GM21576 (cell line): ENCODE measurements at regions not wholly inside any gene's neighbourhood (a gene's known extent, or its start where the extent isn't known, plus 50 kb on each side); places are given as distances from the start of the nearest gene placed in this dataset.

ENCODE experiments used
- ATAC-seq: cut with Tn5 transposase; IDR thresholded peaks from one replicate; pipeline ENCODE4 v1.9.1; 2021; ENCODE audit warnings: mild to moderate bottlenecking, moderate library complexity; ENCODE audit not compliant: unreplicated experiment

GRCh38 chr12:84294246-84294645 is 618.4 kb downstream of the SLC6A15 start:
- no peak for ATAC-seq

GRCh38 chr12:84290168-84290567 is 622.4 kb downstream of the SLC6A15 start:
- ATAC-seq = no peak

- no peak for ATAC-seq
Observed at GRCh38 chr12:84277986-84278385, 634.6 kb downstream of the SLC6A15 start.

GRCh38 chr12:84276215-84276614 is 636.4 kb downstream of the SLC6A15 start:
- no peak for ATAC-seq

GRCh38 chr12:84272324-84272723 is 640.3 kb downstream of the SLC6A15 start:
- ATAC-seq = no peak

- no peak for ATAC-seq
Observed at GRCh38 chr12:84270470-84271140, 642.0 kb downstream of the SLC6A15 start.

GRCh38 chr12:84247931-84248330 is 664.7 kb downstream of the SLC6A15 start:
- ATAC-seq = no peak

GRCh38 chr12:84243686-84244085 is 668.9 kb downstream of the SLC6A15 start:
- ATAC-seq = no peak

GRCh38 chr12:84222841-84223240 is 689.8 kb downstream of the SLC6A15 start:
- ATAC-seq = no peak

GRCh38 chr12:84218406-84218805 is 694.2 kb downstream of the SLC6A15 start:
- no peak for ATAC-seq

GRCh38 chr12:84201976-84202375 is 710.6 kb downstream of the SLC6A15 start:
- ATAC-seq = no peak

- no peak for ATAC-seq
Observed at GRCh38 chr12:84198294-84198946, 714.2 kb downstream of the SLC6A15 start.

- no peak for ATAC-seq
Observed at GRCh38 chr12:84191779-84192178, 720.8 kb downstream of the SLC6A15 start.

- no peak for ATAC-seq
Observed at GRCh38 chr12:84186433-84186832, 726.2 kb downstream of the SLC6A15 start.

- no peak for ATAC-seq
Observed at GRCh38 chr12:84183576-84183975, 729.0 kb downstream of the SLC6A15 start.

- no peak for ATAC-seq
Observed at GRCh38 chr12:84174115-84174514, 738.5 kb downstream of the SLC6A15 start.

GRCh38 chr12:84172823-84173424 is 739.7 kb downstream of the SLC6A15 start:
- ATAC-seq = no peak

- no peak for ATAC-seq
Observed at GRCh38 chr12:84166812-84167211, 745.8 kb downstream of the SLC6A15 start.

GRCh38 chr12:84165998-84166571 is 746.5 kb downstream of the SLC6A15 start:
- no peak for ATAC-seq

GRCh38 chr12:84161296-84161695 is 751.3 kb downstream of the SLC6A15 start:
- no peak for ATAC-seq

GRCh38 chr12:84159260-84159659 is 753.3 kb downstream of the SLC6A15 start:
- ATAC-seq = no peak

GRCh38 chr12:84157170-84157569 is 755.4 kb downstream of the SLC6A15 start:
- no peak for ATAC-seq
